ENCODE measurements at regions not wholly inside any gene's neighbourhood (a gene's known extent, or its start where the extent isn't known, plus 50 kb on each side); places are given as distances from the start of the nearest gene placed in this dataset.

DNA sequence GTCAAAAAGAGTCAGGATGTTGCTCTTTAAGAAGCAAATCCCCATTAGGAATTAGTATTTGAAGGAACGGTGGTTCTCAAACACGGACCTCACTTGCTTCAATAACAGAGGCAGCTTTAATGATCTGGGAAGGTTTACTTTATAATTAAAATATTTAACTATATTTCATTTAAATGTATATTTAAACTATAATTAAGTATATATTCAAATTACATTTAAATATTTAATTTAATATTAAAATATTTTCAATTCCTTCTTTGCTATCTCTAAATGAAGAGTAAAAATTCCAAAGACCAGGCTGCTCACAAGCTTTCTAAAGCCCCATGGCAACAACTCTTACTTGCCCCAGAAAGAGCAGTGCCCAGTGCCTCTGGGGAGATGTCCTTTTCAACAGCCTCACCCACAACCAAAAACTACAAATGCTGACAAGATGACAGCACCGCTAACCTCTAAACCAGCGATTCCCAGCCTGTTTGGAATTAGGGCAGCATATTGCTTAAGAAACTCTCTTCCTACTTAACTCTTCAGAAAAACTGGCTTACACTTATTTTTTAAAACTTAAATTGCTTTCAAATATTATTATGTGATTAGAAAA is 62.9 kb upstream of the POU3F3 start:
- Mint-ChIP-seq H3K27ac (no peak overlapping the region), H3K4me3 (no peak overlapping the region), H3K36me3 (ENCODE audit: low read depth) (no peaks in the 10 kb centered on the region), H3K9me3 (no peaks in the 10 kb centered on the region), H3K4me1 (no peaks in the 10 kb centered on the region), H3K27me3 (ENCODE audit: insufficient read depth) (peaks cover 6% of the 10 kb centered on the region)
- Histone ChIP-seq H3K9ac (ENCODE audit: extremely low read depth, low read length, poor library complexity, severe bottlenecking) (no peak overlapping the region), H3K4me3 (ENCODE audit: low read length) (no peak overlapping the region), H3K27me3 (ENCODE audit: control insufficient read depth, insufficient read depth, low read length, poor library complexity, severe bottlenecking) (no peaks in the 10 kb centered on the region), H3K27ac (ENCODE audit: low read depth, low read length) (no peak overlapping the region), H3K9me3 (ENCODE audit: control insufficient read depth, low read length) (no peaks in the 10 kb centered on the region), H3K4me1 (ENCODE audit: control insufficient read depth, insufficient read depth, low read length) (no peaks in the 10 kb centered on the region), H3K36me3 (ENCODE audit: control insufficient read depth, insufficient read depth, low read length) (no peaks in the 10 kb centered on the region)
- TF ChIP-seq, protein P1, sequence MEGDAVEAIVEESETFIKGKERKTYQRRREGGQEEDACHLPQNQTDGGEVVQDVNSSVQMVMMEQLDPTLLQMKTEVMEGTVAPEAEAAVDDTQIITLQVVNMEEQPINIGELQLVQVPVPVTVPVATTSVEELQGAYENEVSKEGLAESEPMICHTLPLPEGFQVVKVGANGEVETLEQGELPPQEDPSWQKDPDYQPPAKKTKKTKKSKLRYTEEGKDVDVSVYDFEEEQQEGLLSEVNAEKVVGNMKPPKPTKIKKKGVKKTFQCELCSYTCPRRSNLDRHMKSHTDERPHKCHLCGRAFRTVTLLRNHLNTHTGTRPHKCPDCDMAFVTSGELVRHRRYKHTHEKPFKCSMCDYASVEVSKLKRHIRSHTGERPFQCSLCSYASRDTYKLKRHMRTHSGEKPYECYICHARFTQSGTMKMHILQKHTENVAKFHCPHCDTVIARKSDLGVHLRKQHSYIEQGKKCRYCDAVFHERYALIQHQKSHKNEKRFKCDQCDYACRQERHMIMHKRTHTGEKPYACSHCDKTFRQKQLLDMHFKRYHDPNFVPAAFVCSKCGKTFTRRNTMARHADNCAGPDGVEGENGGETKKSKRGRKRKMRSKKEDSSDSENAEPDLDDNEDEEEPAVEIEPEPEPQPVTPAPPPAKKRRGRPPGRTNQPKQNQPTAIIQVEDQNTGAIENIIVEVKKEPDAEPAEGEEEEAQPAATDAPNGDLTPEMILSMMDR (conservative IDR thresholded peaks at IDR 0.05) = no peak
- no peak for DNase-seq
- 80 to 86% methylated on average over 1 to 4 of the region's 4 CpGs for WGBS, 2 experiments (ENCODE audit: insufficient coverage in 1 of 2, insufficient read length in 1 of 2)

DNA sequence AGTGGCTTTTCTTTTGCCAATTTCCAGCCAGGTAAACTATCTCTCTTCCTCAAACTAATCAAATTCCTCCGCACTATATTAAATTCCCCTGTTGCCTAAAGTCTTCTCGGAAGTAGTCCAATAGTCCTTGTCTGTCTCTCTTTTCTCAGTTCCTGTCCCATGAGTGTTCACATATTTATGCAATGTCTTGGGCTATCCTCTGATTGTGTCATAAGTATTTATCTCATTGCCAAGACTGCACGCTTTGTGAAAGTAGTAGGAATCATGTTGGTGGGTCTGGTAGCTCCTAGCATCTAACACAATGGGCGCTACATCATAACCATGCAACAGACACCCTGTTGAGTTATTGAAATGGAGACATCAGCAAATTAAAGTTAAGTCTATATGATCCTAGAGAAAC is 59.9 kb upstream of the POU3F3 start:
- Mint-ChIP-seq H3K36me3 (ENCODE audit: low read depth) (no peaks in the 10 kb centered on the region), H3K4me1 (peaks cover 12% of the 10 kb centered on the region), H3K4me3 (no peak overlapping the region), H3K27ac (no peak overlapping the region), H3K27me3 (ENCODE audit: insufficient read depth) (peaks cover 2% of the 10 kb centered on the region), H3K9me3 (no peaks in the 10 kb centered on the region)
- Histone ChIP-seq H3K27me3 (ENCODE audit: control insufficient read depth, insufficient read depth, low read length, poor library complexity, severe bottlenecking) (no peaks in the 10 kb centered on the region), H3K27ac (ENCODE audit: low read depth, low read length) (no peak overlapping the region), H3K36me3 (ENCODE audit: control insufficient read depth, insufficient read depth, low read length) (no peaks in the 10 kb centered on the region), H3K4me1 (ENCODE audit: control insufficient read depth, insufficient read depth, low read length) (peaks cover 7% of the 10 kb centered on the region), H3K9ac (ENCODE audit: extremely low read depth, low read length, poor library complexity, severe bottlenecking) (no peak overlapping the region), H3K9me3 (ENCODE audit: control insufficient read depth, low read length) (no peaks in the 10 kb centered on the region), H3K4me3 (ENCODE audit: low read length) (no peak overlapping the region)
- DNase-seq = no peak
- TF ChIP-seq, protein P1 (conservative IDR thresholded peaks at IDR 0.05) = no peak
- 74 to 95% methylated on average over 3 to 4 of the region's 4 CpGs for WGBS, 2 experiments (ENCODE audit: insufficient coverage in 1 of 2, insufficient read length in 1 of 2)

DNA sequence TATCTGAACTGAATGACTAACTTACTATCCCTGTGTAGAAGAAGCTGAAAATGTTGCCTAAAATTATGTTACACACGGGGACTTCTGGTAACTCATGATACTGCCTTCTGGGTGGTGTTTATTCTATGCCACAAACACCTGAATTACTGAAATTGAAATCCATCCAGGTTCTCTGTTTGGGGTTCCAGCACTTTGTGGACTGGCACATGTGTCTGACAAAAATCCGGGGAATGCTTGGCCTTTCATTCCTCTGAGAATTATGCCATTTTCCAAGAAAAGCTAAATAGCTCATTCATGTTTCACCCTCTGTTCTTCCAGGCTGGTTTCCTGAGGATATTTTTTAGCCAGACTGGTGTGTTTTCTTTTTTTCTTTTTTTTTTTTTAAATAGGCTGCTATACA is 59.5 kb upstream of the POU3F3 start:
- 91 to 100% methylated on average over 2 of the region's 2 CpGs for WGBS, 2 experiments (ENCODE audit: insufficient coverage in 1 of 2, insufficient read length in 1 of 2)
- Mint-ChIP-seq H3K4me1 (peaks cover 12% of the 10 kb centered on the region), H3K9me3 (no peaks in the 10 kb centered on the region), H3K27ac (no peak overlapping the region), H3K27me3 (ENCODE audit: insufficient read depth) (no peaks in the 10 kb centered on the region), H3K4me3 (no peak overlapping the region), H3K36me3 (ENCODE audit: low read depth) (no peaks in the 10 kb centered on the region)
- H3K4me3 ChIP-seq (ENCODE audit: low read length) = no peak overlapping the region
- no peaks in the 10 kb centered on the region for H3K27me3 ChIP-seq (ENCODE audit: control insufficient read depth, insufficient read depth, low read length, poor library complexity, severe bottlenecking)
- DNase-seq = no peak
- H3K27ac ChIP-seq (ENCODE audit: low read depth, low read length) = no peak overlapping the region
- no peaks in the 10 kb centered on the region for H3K9me3 ChIP-seq (ENCODE audit: control insufficient read depth, low read length)
- H3K9ac ChIP-seq (ENCODE audit: extremely low read depth, low read length, poor library complexity, severe bottlenecking) = no peak overlapping the region
- no peaks in the 10 kb centered on the region for H3K36me3 ChIP-seq (ENCODE audit: control insufficient read depth, insufficient read depth, low read length)
- TF ChIP-seq, protein P1 (conservative IDR thresholded peaks at IDR 0.05) = no peak
- H3K4me1 ChIP-seq (ENCODE audit: control insufficient read depth, insufficient read depth, low read length) = peaks cover 7% of the 10 kb centered on the region
